ENCODE measurements at regions not wholly inside any gene's neighbourhood (a gene's known extent, or its start where the extent isn't known, plus 50 kb on each side); places are given as distances from the start of the nearest gene placed in this dataset.

- Histone ChIP-seq H3K9me2 (replicated peaks; ENCODE audit: low read length) (no peaks in the 10 kb centered on the region), H3K9me3 (ENCODE audit: low read length) (no peaks in the 10 kb centered on the region), H3K9ac (ENCODE audit: low read length) (no peak overlapping the region), H3K36me3 (ENCODE audit: low read depth, low read length) (no peaks in the 10 kb centered on the region), H3F3A (ENCODE audit: low read length, unreplicated experiment) (no peaks in the 10 kb centered on the region), H3K27me3 (ENCODE audit: low read length) (peaks cover 83% of the 10 kb centered on the region), H3K4me2 (ENCODE audit: low read length) (no peak overlapping the region), H4K20me1 (ENCODE audit: low read length) (no peaks in the 10 kb centered on the region), H3K4me3 (ENCODE audit: low read length) (no peak overlapping the region), H2AFZ (ENCODE audit: low read length) (no peak overlapping the region), H3K79me2 (ENCODE audit: low read length) (no peaks in the 10 kb centered on the region), H3K27ac (ENCODE audit: low read length) (no peak overlapping the region), H3K4me1 (ENCODE audit: insufficient read depth, low read length) (no peaks in the 10 kb centered on the region)
- intact Hi-C loops (cut with micrococcal nuclease) = no loop called here
- no TSS peak for BruUV-seq (replicated peaks)
- DNase-seq = peak; percentile 11
- CTCF ChIA-PET = no interaction called here
- POLR2A ChIA-PET (ENCODE audit: unreplicated experiment) = no interaction called here
- TF ChIP-seq EZH2 (IDR thresholded peaks at IDR 0.05; ENCODE audit: low read length, unreplicated experiment) (no peak), EZH2phosphoT487 (IDR thresholded peaks at IDR 0.05; ENCODE audit: borderline replicate concordance, low read length) (no peak), CTCF (conservative IDR thresholded peaks at IDR 0.05; ENCODE audit: low read depth, low read length) (no peak)
- ATAC-seq = no peak
Observed at GRCh38 chr12:127779301-127780045, 487.5 kb upstream of the TMEM132C start.

- no peaks in the 10 kb centered on the region for H3K36me3 ChIP-seq (ENCODE audit: low read depth, low read length)
- H3K9me2 ChIP-seq (replicated peaks; ENCODE audit: low read length) = no peaks in the 10 kb centered on the region
- ATAC-seq (no peak), DNase-seq (no peak)
- H3K9ac ChIP-seq (ENCODE audit: low read length) = no peak overlapping the region
- CTCF ChIA-PET = no interaction called here
- intact Hi-C loops (cut with micrococcal nuclease) = no loop called here
- no peaks in the 10 kb centered on the region for H3K79me2 ChIP-seq (ENCODE audit: low read length)
- no peaks in the 10 kb centered on the region for H3K9me3 ChIP-seq (ENCODE audit: low read length)
- TF ChIP-seq CTCF (conservative IDR thresholded peaks at IDR 0.05; ENCODE audit: low read depth, low read length) = no peak
- no peak for TF ChIP-seq EZH2 (IDR thresholded peaks at IDR 0.05; ENCODE audit: low read length, unreplicated experiment)
- no peak for TF ChIP-seq EZH2phosphoT487 (IDR thresholded peaks at IDR 0.05; ENCODE audit: borderline replicate concordance, low read length)
- peaks cover 82% of the 10 kb centered on the region for H3K27me3 ChIP-seq (ENCODE audit: low read length)
- H3K4me2 ChIP-seq (ENCODE audit: low read length) = no peak overlapping the region
- POLR2A ChIA-PET (ENCODE audit: unreplicated experiment) = no interaction called here
- no peak overlapping the region for H3K4me3 ChIP-seq (ENCODE audit: low read length)
- H3F3A ChIP-seq (ENCODE audit: low read length, unreplicated experiment) = no peaks in the 10 kb centered on the region
- H2AFZ ChIP-seq (ENCODE audit: low read length) = no peak overlapping the region
- H3K4me1 ChIP-seq (ENCODE audit: insufficient read depth, low read length) = peaks cover 7% of the 10 kb centered on the region
- no peak overlapping the region for H3K27ac ChIP-seq (ENCODE audit: low read length)
- BruUV-seq (replicated peaks) = no TSS peak
- H4K20me1 ChIP-seq (ENCODE audit: low read length) = no peaks in the 10 kb centered on the region
Observed at GRCh38 chr12:127780881-127781280, 486.1 kb upstream of the TMEM132C start.

- H2AFZ ChIP-seq (ENCODE audit: low read length) = no peak overlapping the region
- H3K79me2 ChIP-seq (ENCODE audit: low read length) = no peaks in the 10 kb centered on the region
- no peaks in the 10 kb centered on the region for H3K36me3 ChIP-seq (ENCODE audit: low read depth, low read length)
- TF ChIP-seq EZH2phosphoT487 (IDR thresholded peaks at IDR 0.05; ENCODE audit: borderline replicate concordance, low read length) (no peak), CTCF (conservative IDR thresholded peaks at IDR 0.05; ENCODE audit: low read depth, low read length) (no peak), EZH2 (IDR thresholded peaks at IDR 0.05; ENCODE audit: low read length, unreplicated experiment) (no peak)
- H3K4me1 ChIP-seq (ENCODE audit: insufficient read depth, low read length) = peaks cover 8% of the 10 kb centered on the region
- no peak overlapping the region for H3K4me3 ChIP-seq (ENCODE audit: low read length)
- peaks cover 81% of the 10 kb centered on the region for H3K27me3 ChIP-seq (ENCODE audit: low read length)
- ATAC-seq = no peak
- DNase-seq = no peak
- CTCF ChIA-PET = no interaction called here
- H3K4me2 ChIP-seq (ENCODE audit: low read length) = no peak overlapping the region
- intact Hi-C loops (cut with micrococcal nuclease) = no loop called here
- no peak overlapping the region for H3K27ac ChIP-seq (ENCODE audit: low read length)
- no TSS peak for BruUV-seq (replicated peaks)
- POLR2A ChIA-PET (ENCODE audit: unreplicated experiment) = no interaction called here
- H3F3A ChIP-seq (ENCODE audit: low read length, unreplicated experiment) = no peaks in the 10 kb centered on the region
- no peaks in the 10 kb centered on the region for H4K20me1 ChIP-seq (ENCODE audit: low read length)
- H3K9ac ChIP-seq (ENCODE audit: low read length) = no peak overlapping the region
- H3K9me2 ChIP-seq (replicated peaks; ENCODE audit: low read length) = no peaks in the 10 kb centered on the region
- H3K9me3 ChIP-seq (ENCODE audit: low read length) = no peaks in the 10 kb centered on the region
Observed at GRCh38 chr12:127781336-127781735, 485.6 kb upstream of the TMEM132C start.

Measured in PC-3 (cell line).